Erythroblast (primary cell): ENCODE measurements at regions not wholly inside any gene's neighbourhood (a gene's known extent, or its start where the extent isn't known, plus 50 kb on each side); places are given as distances from the start of the nearest gene placed in this dataset.

ENCODE experiments used
- GATA1 ChIP-seq: IDR thresholded peaks from 2 replicates; pipeline ENCODE4 v1.6.1; 2011; ENCODE audit warnings: low read depth, mild to moderate bottlenecking, control low read depth, low read length, moderate library complexity
- POLR2A ChIP-seq: IDR thresholded peaks from 2 replicates; pipeline ENCODE4 v1.6.1; 2011; ENCODE audit warnings: mild to moderate bottlenecking, low read length

DNA sequence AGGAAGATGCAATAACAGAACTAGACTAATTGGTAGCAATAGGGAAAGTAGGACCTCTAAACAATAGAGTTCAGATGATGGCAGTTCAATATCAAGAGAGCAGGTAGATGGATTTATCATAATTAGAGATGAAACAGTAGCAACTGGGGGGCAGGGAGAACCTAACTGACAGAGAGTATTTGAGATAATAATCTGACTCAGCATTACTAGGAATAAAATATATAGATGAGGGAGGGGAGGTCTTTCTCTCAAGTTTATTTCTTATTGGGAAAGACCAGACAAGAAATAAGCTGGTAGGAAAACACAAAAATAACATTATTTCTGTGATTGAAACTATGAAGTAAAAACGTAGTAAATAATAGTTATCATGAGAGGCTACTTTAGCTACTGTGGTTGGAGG lies 1656.7 kb upstream of the B3GALT2 start:
- TF ChIP-seq POLR2A = no peak
- no peak for TF ChIP-seq GATA1
